Ishikawa (cell line): ENCODE measurements at regions not wholly inside any gene's neighbourhood (a gene's known extent, or its start where the extent isn't known, plus 50 kb on each side); places are given as distances from the start of the nearest gene placed in this dataset.

Experiments
- CEBPB ChIP-seq: IDR thresholded peaks from 2 replicates; pipeline ENCODE4 v1.6.1; 2012
- EP300 ChIP-seq: IDR thresholded peaks from 2 replicates; pipeline ENCODE4 v1.6.1; 2012; ENCODE audit warnings: borderline replicate concordance
- MAX ChIP-seq: IDR thresholded peaks from 2 replicates; pipeline ENCODE4 v1.6.1; 2012
- RAD21 ChIP-seq: IDR thresholded peaks from 2 replicates; pipeline ENCODE4 v1.6.1; 2012; ENCODE audit warnings: low read depth
- TAF1 ChIP-seq: IDR thresholded peaks from 2 replicates; pipeline ENCODE4 v1.6.1; 2012; ENCODE audit warnings: low read depth, mild to moderate bottlenecking
- TEAD4 ChIP-seq: IDR thresholded peaks from 2 replicates; pipeline ENCODE4 v1.6.1; 2012
- YY1 ChIP-seq: IDR thresholded peaks from 2 replicates; pipeline ENCODE4 v1.6.1; 2012; ENCODE audit warnings: low read depth
- ZBTB7A ChIP-seq: IDR thresholded peaks from 2 replicates; pipeline ENCODE4 v1.6.1; 2012; ENCODE audit warnings: low read depth
- TF ChIP-seq, protein P1 (sequence below): IDR thresholded peaks from 2 replicates; pipeline ENCODE4 v1.6.1; 2012; ENCODE audit warnings: low read depth, mild to moderate bottlenecking

DNA sequence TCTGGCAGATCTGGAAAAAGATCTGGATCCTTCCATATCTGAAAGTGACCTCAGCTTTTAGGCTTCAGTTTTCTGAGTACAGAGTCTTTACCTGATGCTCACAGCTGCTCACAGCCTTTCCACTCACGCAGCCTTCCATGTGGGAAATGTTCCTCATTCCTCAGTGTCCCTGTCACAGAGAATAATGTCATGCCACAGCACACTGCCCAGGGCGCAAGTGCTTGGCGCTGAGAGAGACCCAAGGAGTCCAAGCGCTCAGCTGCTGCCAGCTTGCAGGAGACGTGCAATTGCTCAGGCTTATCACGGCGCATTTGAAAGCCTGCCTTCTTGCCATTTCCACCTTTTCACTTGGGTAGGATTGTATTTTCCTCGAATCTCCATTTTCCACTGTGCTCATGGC lies 271.9 kb upstream of the MKI67 start:
- no peak for TF ChIP-seq TEAD4
- no peak for TF ChIP-seq EP300
- no peak for TF ChIP-seq TAF1
- no peak for TF ChIP-seq ZBTB7A
- TF ChIP-seq CEBPB: no peak
- TF ChIP-seq RAD21: no peak
- TF ChIP-seq, protein P1, sequence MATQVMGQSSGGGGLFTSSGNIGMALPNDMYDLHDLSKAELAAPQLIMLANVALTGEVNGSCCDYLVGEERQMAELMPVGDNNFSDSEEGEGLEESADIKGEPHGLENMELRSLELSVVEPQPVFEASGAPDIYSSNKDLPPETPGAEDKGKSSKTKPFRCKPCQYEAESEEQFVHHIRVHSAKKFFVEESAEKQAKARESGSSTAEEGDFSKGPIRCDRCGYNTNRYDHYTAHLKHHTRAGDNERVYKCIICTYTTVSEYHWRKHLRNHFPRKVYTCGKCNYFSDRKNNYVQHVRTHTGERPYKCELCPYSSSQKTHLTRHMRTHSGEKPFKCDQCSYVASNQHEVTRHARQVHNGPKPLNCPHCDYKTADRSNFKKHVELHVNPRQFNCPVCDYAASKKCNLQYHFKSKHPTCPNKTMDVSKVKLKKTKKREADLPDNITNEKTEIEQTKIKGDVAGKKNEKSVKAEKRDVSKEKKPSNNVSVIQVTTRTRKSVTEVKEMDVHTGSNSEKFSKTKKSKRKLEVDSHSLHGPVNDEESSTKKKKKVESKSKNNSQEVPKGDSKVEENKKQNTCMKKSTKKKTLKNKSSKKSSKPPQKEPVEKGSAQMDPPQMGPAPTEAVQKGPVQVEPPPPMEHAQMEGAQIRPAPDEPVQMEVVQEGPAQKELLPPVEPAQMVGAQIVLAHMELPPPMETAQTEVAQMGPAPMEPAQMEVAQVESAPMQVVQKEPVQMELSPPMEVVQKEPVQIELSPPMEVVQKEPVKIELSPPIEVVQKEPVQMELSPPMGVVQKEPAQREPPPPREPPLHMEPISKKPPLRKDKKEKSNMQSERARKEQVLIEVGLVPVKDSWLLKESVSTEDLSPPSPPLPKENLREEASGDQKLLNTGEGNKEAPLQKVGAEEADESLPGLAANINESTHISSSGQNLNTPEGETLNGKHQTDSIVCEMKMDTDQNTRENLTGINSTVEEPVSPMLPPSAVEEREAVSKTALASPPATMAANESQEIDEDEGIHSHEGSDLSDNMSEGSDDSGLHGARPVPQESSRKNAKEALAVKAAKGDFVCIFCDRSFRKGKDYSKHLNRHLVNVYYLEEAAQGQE: no peak
- TF ChIP-seq MAX: no peak
- no peak for TF ChIP-seq YY1
